ENCODE measurements at regions not wholly inside any gene's neighbourhood (a gene's known extent, or its start where the extent isn't known, plus 50 kb on each side); places are given as distances from the start of the nearest gene placed in this dataset.

- H3K79me1 ChIP-seq (ENCODE audit: low read depth in 1 of 2, low read length in 2 of 2): no peaks in the 10 kb centered on the region
- TF ChIP-seq CEBPB (IDR thresholded peaks at IDR 0.05; ENCODE audit: low read depth, low read length): no peak
- TF ChIP-seq RFX5 (IDR thresholded peaks at IDR 0.05; ENCODE audit: low read depth, low read length): no peak
- no peak for TF ChIP-seq USF2 (IDR thresholded peaks at IDR 0.05; ENCODE audit: low read depth, low read length)
- no peak for TF ChIP-seq MAFK (IDR thresholded peaks at IDR 0.05; ENCODE audit: low read depth, low read length)
- TF ChIP-seq CTCF (conservative IDR thresholded peaks at IDR 0.05; ENCODE audit: low read depth, low read length): no peak
- TF ChIP-seq RCOR1 (IDR thresholded peaks at IDR 0.05; ENCODE audit: insufficient replicate concordance, low read length): no peak
- no peak for TF ChIP-seq SMC3 (IDR thresholded peaks at IDR 0.05; ENCODE audit: low read depth, low read length)
- no peak for TF ChIP-seq BHLHE40 (IDR thresholded peaks at IDR 0.05; ENCODE audit: low read depth, low read length)
- TF ChIP-seq MXI1 (IDR thresholded peaks at IDR 0.05; ENCODE audit: borderline replicate concordance, low read depth, low read length): no peak
- TF ChIP-seq RAD21 (IDR thresholded peaks at IDR 0.05; ENCODE audit: low read length): no peak
- TF ChIP-seq NFE2L2 (IDR thresholded peaks at IDR 0.05; ENCODE audit: low read depth, low read length): no peak
- TF ChIP-seq MAZ (IDR thresholded peaks at IDR 0.05; ENCODE audit: borderline replicate concordance, low read depth, low read length): no peak
- no peak for TF ChIP-seq ELK1 (IDR thresholded peaks at IDR 0.05; ENCODE audit: borderline replicate concordance, low read depth, low read length)
- no peak for TF ChIP-seq POLR2A (IDR thresholded peaks at IDR 0.05; ENCODE audit: low read depth, low read length)
- H4K8ac ChIP-seq (ENCODE audit: low read depth in 2 of 2, low read length in 2 of 2): no peak overlapping the region
- in situ Hi-C loops (cut with MboI; ENCODE audit: low sequenced_read_pairs) (no loop called here), intact Hi-C loops (cut with micrococcal nuclease) (no loop called here), dilution Hi-C loops (cut with HindIII; ENCODE audit: low sequenced_read_pairs, unreplicated experiment) (no loop called here)
- no peak overlapping the region for H4K91ac ChIP-seq (ENCODE audit: insufficient read depth, low read depth, low read length)
- no peak overlapping the region for H2AFZ ChIP-seq (replicated peaks; ENCODE audit: low read length, poor library complexity)
- no peak overlapping the region for H2BK20ac ChIP-seq (ENCODE audit: low read depth, low read length)
- no peaks in the 10 kb centered on the region for H3K36me3 ChIP-seq (ENCODE audit: control insufficient read depth, insufficient read depth, low read length)
- H3K9me3 ChIP-seq (ENCODE audit: control insufficient read depth, insufficient read depth, low read length): no peaks in the 10 kb centered on the region
- H2BK5ac ChIP-seq (ENCODE audit: low read depth, low read length, poor library complexity, severe bottlenecking): no peak overlapping the region
- no peak overlapping the region for H3K4ac ChIP-seq (ENCODE audit: low read depth, low read length)
- no peak overlapping the region for H3K56ac ChIP-seq (ENCODE audit: extremely low read depth, insufficient read depth, low read length)
- H3K27ac ChIP-seq (ENCODE audit: insufficient read depth, low read length): no peak overlapping the region
- H3K27me3 ChIP-seq (ENCODE audit: control insufficient read depth, insufficient read depth, low read length): no peaks in the 10 kb centered on the region
- H4K20me1 ChIP-seq (ENCODE audit: insufficient read depth, low read length): no peaks in the 10 kb centered on the region
- DNase-seq (no peak), ATAC-seq (ENCODE audit: low read depth) (no peak)
- H3K23ac ChIP-seq (ENCODE audit: low read depth, low read length): no peak overlapping the region
- H3K14ac ChIP-seq (replicated peaks; ENCODE audit: low read depth, low read length): no peak overlapping the region
- no peak overlapping the region for H3K4me3 ChIP-seq (ENCODE audit: insufficient read depth, low read depth, low read length)
- H2AK5ac ChIP-seq (ENCODE audit: low read depth, low read length): no peak overlapping the region
- no peak overlapping the region for H3K9ac ChIP-seq (ENCODE audit: low read depth, low read length)
- H2AK9ac ChIP-seq (replicated peaks; ENCODE audit: low read depth, low read length, poor library complexity): no peak overlapping the region
- H3K4me1 ChIP-seq (ENCODE audit: control insufficient read depth, insufficient read depth, low read length): peaks cover 2% of the 10 kb centered on the region; the same call in 1 of the 2 replicates
- no peak overlapping the region for H2BK120ac ChIP-seq (ENCODE audit: low read depth, low read length)
- peak overlapping the region; percentile 65; the same call in 1 of the 3 replicates for H2BK15ac ChIP-seq (ENCODE audit: low read depth, low read length)
- H3K18ac ChIP-seq (ENCODE audit: low read depth, low read length): no peak overlapping the region
- H3K9me1 ChIP-seq (ENCODE audit: insufficient read depth, low read length): no peaks in the 10 kb centered on the region
- CTCF ChIA-PET: no interaction called here
- no peak overlapping the region for H3K4me2 ChIP-seq (ENCODE audit: low read depth, low read length)
- H4K5ac ChIP-seq (ENCODE audit: low read depth, low read length): no peak overlapping the region
- POLR2A ChIA-PET (ENCODE audit: unreplicated experiment): no interaction called here
- BruUV-seq (replicated peaks): no TSS peak
- WGBS, 2 experiments (ENCODE audit: extremely low coverage in 2 of 2, insufficient read length in 1 of 2): 95% methylated on average over 3 of the region's 4 CpGs; no CpG with 5 or more reads in 1 of the 2 experiments
These were observed 360.4 kb downstream of the ATP23 start for GRCh38 chr12:58301730-58302122.
